ENCODE measurements at regions not wholly inside any gene's neighbourhood (a gene's known extent, or its start where the extent isn't known, plus 50 kb on each side); places are given as distances from the start of the nearest gene placed in this dataset.

- TF ChIP-seq JUN (IDR thresholded peaks at IDR 0.05; ENCODE audit: borderline replicate concordance, insufficient read depth, insufficient read length, low read depth) (no peak), POLR2A (IDR thresholded peaks at IDR 0.05; ENCODE audit: low read depth, low read length) (no peak), EZH2 (IDR thresholded peaks at IDR 0.05; ENCODE audit: borderline replicate concordance, low read depth, low read length, severe bottlenecking) (no peak), FOS (IDR thresholded peaks at IDR 0.05; ENCODE audit: borderline replicate concordance, insufficient read depth, low read length) (no peak), MAX (IDR thresholded peaks at IDR 0.05; ENCODE audit: insufficient read depth, insufficient read length) (no peak)
- TF ChIP-seq, protein P1, sequence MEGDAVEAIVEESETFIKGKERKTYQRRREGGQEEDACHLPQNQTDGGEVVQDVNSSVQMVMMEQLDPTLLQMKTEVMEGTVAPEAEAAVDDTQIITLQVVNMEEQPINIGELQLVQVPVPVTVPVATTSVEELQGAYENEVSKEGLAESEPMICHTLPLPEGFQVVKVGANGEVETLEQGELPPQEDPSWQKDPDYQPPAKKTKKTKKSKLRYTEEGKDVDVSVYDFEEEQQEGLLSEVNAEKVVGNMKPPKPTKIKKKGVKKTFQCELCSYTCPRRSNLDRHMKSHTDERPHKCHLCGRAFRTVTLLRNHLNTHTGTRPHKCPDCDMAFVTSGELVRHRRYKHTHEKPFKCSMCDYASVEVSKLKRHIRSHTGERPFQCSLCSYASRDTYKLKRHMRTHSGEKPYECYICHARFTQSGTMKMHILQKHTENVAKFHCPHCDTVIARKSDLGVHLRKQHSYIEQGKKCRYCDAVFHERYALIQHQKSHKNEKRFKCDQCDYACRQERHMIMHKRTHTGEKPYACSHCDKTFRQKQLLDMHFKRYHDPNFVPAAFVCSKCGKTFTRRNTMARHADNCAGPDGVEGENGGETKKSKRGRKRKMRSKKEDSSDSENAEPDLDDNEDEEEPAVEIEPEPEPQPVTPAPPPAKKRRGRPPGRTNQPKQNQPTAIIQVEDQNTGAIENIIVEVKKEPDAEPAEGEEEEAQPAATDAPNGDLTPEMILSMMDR (IDR thresholded peaks at IDR 0.05; ENCODE audit: extremely low read depth in 1 of 2, insufficient read depth in 1 of 2, low read depth in 1 of 2, low read length in 2 of 2) = no peak
Measured at GRCh38 chr17:31688701-31689100, 170.3 kb downstream of the COPRS start.
